ENCODE measurements at regions not wholly inside any gene's neighbourhood (a gene's known extent, or its start where the extent isn't known, plus 50 kb on each side); places are given as distances from the start of the nearest gene placed in this dataset.

DNA sequence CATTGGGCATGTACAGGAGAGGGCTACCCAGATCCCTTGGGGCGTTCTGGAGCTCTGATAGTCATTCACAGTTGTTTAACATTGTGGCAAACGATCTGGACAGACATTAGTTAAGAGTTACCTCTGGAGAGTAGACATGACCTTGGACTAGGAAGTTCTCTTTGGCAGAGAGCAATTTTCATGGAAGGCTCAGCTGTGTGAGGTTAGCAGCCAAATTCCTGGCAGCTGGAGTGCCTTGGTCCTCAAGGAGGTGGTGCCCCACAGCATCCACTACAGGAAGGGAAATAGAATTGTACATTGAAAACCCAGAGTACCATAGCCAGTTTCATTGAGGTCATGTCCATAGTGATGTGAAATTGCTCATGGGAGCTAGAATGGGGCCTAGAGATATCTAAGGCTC, 82.8 kb downstream of the BLID start:
- TF ChIP-seq, protein P1, sequence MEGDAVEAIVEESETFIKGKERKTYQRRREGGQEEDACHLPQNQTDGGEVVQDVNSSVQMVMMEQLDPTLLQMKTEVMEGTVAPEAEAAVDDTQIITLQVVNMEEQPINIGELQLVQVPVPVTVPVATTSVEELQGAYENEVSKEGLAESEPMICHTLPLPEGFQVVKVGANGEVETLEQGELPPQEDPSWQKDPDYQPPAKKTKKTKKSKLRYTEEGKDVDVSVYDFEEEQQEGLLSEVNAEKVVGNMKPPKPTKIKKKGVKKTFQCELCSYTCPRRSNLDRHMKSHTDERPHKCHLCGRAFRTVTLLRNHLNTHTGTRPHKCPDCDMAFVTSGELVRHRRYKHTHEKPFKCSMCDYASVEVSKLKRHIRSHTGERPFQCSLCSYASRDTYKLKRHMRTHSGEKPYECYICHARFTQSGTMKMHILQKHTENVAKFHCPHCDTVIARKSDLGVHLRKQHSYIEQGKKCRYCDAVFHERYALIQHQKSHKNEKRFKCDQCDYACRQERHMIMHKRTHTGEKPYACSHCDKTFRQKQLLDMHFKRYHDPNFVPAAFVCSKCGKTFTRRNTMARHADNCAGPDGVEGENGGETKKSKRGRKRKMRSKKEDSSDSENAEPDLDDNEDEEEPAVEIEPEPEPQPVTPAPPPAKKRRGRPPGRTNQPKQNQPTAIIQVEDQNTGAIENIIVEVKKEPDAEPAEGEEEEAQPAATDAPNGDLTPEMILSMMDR (IDR thresholded peaks at IDR 0.05 in 4 of 5, conservative IDR thresholded peaks at IDR 0.05 in 1 of 5), result no peak
- no peak for TF ChIP-seq POLR2A (IDR thresholded peaks at IDR 0.05)
